ENCODE measurements at regions not wholly inside any gene's neighbourhood (a gene's known extent, or its start where the extent isn't known, plus 50 kb on each side); places are given as distances from the start of the nearest gene placed in this dataset.

- DNase-seq (ENCODE audit: low read depth): no peak
- TF ChIP-seq, protein P1, sequence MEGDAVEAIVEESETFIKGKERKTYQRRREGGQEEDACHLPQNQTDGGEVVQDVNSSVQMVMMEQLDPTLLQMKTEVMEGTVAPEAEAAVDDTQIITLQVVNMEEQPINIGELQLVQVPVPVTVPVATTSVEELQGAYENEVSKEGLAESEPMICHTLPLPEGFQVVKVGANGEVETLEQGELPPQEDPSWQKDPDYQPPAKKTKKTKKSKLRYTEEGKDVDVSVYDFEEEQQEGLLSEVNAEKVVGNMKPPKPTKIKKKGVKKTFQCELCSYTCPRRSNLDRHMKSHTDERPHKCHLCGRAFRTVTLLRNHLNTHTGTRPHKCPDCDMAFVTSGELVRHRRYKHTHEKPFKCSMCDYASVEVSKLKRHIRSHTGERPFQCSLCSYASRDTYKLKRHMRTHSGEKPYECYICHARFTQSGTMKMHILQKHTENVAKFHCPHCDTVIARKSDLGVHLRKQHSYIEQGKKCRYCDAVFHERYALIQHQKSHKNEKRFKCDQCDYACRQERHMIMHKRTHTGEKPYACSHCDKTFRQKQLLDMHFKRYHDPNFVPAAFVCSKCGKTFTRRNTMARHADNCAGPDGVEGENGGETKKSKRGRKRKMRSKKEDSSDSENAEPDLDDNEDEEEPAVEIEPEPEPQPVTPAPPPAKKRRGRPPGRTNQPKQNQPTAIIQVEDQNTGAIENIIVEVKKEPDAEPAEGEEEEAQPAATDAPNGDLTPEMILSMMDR (IDR thresholded peaks at IDR 0.05; ENCODE audit: control insufficient read depth, insufficient read depth, low read depth, low read length, missing control alignments): no peak
- no peak overlapping the region for H3K4me3 ChIP-seq (ENCODE audit: control insufficient read depth, low read depth, low read length)
Measured at GRCh38 chr3:71870966-71871512, 86.1 kb upstream of the PROK2 start.

DNA sequence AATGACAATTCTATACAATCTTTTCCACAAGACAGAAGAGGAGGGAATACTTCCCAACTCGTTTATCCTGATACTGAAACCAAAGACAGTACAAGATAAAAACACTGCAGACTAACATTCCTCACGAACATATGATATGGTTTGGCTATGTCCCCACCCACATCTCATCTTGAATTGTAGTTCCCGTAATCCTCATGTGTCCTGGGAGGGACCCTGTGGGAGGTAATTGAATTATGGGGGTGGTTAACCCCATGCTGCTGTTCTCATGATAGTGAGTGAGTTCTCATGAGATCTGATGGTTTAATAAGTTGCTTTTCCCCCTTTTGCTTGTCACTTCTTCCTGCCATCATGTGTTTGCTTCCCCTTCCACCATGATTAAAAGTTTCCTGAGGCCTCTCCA is 83.9 kb upstream of the PROK2 start:
- TF ChIP-seq, protein P1 (IDR thresholded peaks at IDR 0.05; ENCODE audit: control insufficient read depth, insufficient read depth, low read depth, low read length, missing control alignments): no peak
- DNase-seq (ENCODE audit: low read depth): no peak
- no peak overlapping the region for H3K4me3 ChIP-seq (ENCODE audit: control insufficient read depth, low read depth, low read length)

DNA sequence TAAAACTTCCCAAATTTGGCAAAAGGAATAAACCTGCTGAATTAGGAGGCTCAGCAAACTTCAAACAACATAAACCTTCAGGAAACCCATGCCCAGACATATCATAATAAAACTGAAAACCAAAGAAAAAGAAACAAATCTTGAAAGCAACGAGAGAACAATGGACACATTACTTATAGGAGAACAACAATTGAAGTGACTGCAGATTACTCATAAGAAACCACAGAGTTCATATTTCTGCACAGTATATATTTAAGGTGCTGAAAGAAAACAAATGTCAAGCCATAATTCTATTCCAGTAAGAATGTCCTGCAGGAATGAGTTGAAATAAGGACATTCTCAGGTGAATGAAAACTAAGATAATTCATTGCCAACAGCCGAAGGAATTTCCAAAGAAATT is 80.8 kb upstream of the PROK2 start:
- no peak for DNase-seq (ENCODE audit: low read depth)
- no peak overlapping the region for H3K4me3 ChIP-seq (ENCODE audit: control insufficient read depth, low read depth, low read length)
- TF ChIP-seq, protein P1 (IDR thresholded peaks at IDR 0.05; ENCODE audit: control insufficient read depth, insufficient read depth, low read depth, low read length, missing control alignments): no peak

GRCh38 chr3:71863563-71864190 is 78.7 kb upstream of the PROK2 start:
- TF ChIP-seq, protein P1 (IDR thresholded peaks at IDR 0.05; ENCODE audit: control insufficient read depth, insufficient read depth, low read depth, low read length, missing control alignments): no peak
- no peak overlapping the region for H3K4me3 ChIP-seq (ENCODE audit: control insufficient read depth, low read depth, low read length)
- DNase-seq (ENCODE audit: low read depth): no peak

GRCh38 chr3:71862371-71863140 is 77.6 kb upstream of the PROK2 start:
- TF ChIP-seq, protein P1 (IDR thresholded peaks at IDR 0.05; ENCODE audit: control insufficient read depth, insufficient read depth, low read depth, low read length, missing control alignments): no peak
- H3K4me3 ChIP-seq (ENCODE audit: control insufficient read depth, low read depth, low read length): no peak overlapping the region
- peak; percentile 24 for DNase-seq (ENCODE audit: low read depth)

GRCh38 chr3:71859123-71859519 is 74.2 kb upstream of the PROK2 start:
- no peak for DNase-seq (ENCODE audit: low read depth)
- TF ChIP-seq, protein P1 (IDR thresholded peaks at IDR 0.05; ENCODE audit: control insufficient read depth, insufficient read depth, low read depth, low read length, missing control alignments): peak; percentile 11
- no peak overlapping the region for H3K4me3 ChIP-seq (ENCODE audit: control insufficient read depth, low read depth, low read length)

All from AG09309 (cell line).